Neural cell (in vitro differentiated cells): ENCODE measurements at regions not wholly inside any gene's neighbourhood (a gene's known extent, or its start where the extent isn't known, plus 50 kb on each side); places are given as distances from the start of the nearest gene placed in this dataset.

Experiments
- H2AFZ ChIP-seq: fragments of 200-600, 300-800 bp; sonication (generic), shearing (Covaris generic); 2 replicates; pipeline ENCODE4 v1.6.0; 2014; ENCODE audit warnings: low read depth, mild to moderate bottlenecking, antibody characterized with exemption, low read length, moderate library complexity
- H3F3A ChIP-seq: fragments of 200-600 bp; shearing (Covaris generic); 2 replicates; pipeline ENCODE4 v1.6.1; 2016; ENCODE audit warnings: mild to moderate bottlenecking, moderate library complexity, mixed read lengths, antibody characterized with exemption, low read length; ENCODE audit not compliant: insufficient read depth, poor library complexity, severe bottlenecking
- H3K27ac ChIP-seq: fragments of 200-600, 300-800 bp; sonication (generic), shearing (Covaris generic); 2 replicates; pipeline ENCODE4 v1.5.1; 2014; ENCODE audit warnings: mild to moderate bottlenecking, low read length, moderate library complexity
- H3K27me3 ChIP-seq: fragments of 300-800, 200-600 bp; sonication (generic), shearing (Covaris generic); 2 replicates; pipeline ENCODE4 v1.6.0; 2014; ENCODE audit warnings: mild to moderate bottlenecking, low read depth, low read length, moderate library complexity; ENCODE audit not compliant: insufficient read depth
- H3K36me3 ChIP-seq: fragments of 300-800, 200-600 bp; sonication (generic), shearing (Covaris generic); 2 replicates; pipeline ENCODE4 v1.5.1; 2014; ENCODE audit warnings: mild to moderate bottlenecking, antibody characterized with exemption, low read length, moderate library complexity; ENCODE audit not compliant: insufficient read depth
- H3K4me2 ChIP-seq: fragments of 300-800, 200-600 bp; sonication (generic), shearing (Covaris generic); 2 replicates; pipeline ENCODE4 v1.6.0; 2014; ENCODE audit warnings: mild to moderate bottlenecking, low read length
- H3K4me3 ChIP-seq: fragments of 300-800, 200-600 bp; sonication (generic), shearing (Covaris generic); 2 replicates; pipeline ENCODE4 v1.5.1; 2014; ENCODE audit warnings: mild to moderate bottlenecking, low read length, moderate library complexity
- H3K79me2 ChIP-seq: fragments of 200-600 bp; shearing (Covaris generic); replicated peaks from 2 replicates; pipeline ENCODE4 v1.6.0; 2014; ENCODE audit warnings: mild to moderate bottlenecking, low read length, moderate library complexity; ENCODE audit not compliant: insufficient read depth
- H3K9ac ChIP-seq: fragments of 300-800, 200-600 bp; sonication (generic), shearing (Covaris generic); 2 replicates; pipeline ENCODE4 v1.6.1; 2016; ENCODE audit warnings: mild to moderate bottlenecking, low read length, mixed read lengths
- H3K9me2 ChIP-seq: fragments of 200-600 bp; shearing (Covaris generic); 2 replicates; pipeline ENCODE4 v1.6.1; 2016; ENCODE audit warnings: mild to moderate bottlenecking, low read length, mixed read lengths; ENCODE audit not compliant: insufficient read depth
- H3K9me3 ChIP-seq: fragments of 200-600, 300-800 bp; sonication (generic), shearing (Covaris generic); 2 replicates; pipeline ENCODE4 v1.6.1; 2016; ENCODE audit warnings: mild to moderate bottlenecking, mixed run types, low read length, moderate library complexity, mixed read lengths
- H4K20me1 ChIP-seq: fragments of 200-600 bp; shearing (Covaris generic); 2 replicates; pipeline ENCODE4 v1.6.1; 2016; ENCODE audit warnings: mild to moderate bottlenecking, mixed run types; ENCODE audit not compliant: insufficient read depth
- CTCF ChIP-seq: fragments of 450-650 bp; IDR thresholded peaks from 2 replicates; pipeline ENCODE4 v1.5.1; 2014; ENCODE audit warnings: antibody characterized with exemption, mild to moderate bottlenecking, moderate library complexity; ENCODE audit not compliant: poor library complexity, severe bottlenecking
- EP300 ChIP-seq: fragments of 450-650 bp; conservative IDR thresholded peaks from 2 replicates; pipeline ENCODE4 v1.6.1; 2014; ENCODE audit warnings: antibody characterized with exemption, mild to moderate bottlenecking, moderate library complexity; ENCODE audit not compliant: poor library complexity, severe bottlenecking
- EZH2 ChIP-seq: fragments of 200-600, 300-800 bp; shearing (Covaris generic), sonication (generic); IDR thresholded peaks from 2 replicates; pipeline ENCODE4 v1.6.1; 2014; ENCODE audit warnings: antibody characterized with exemption, low read length, borderline replicate concordance, mild to moderate bottlenecking; ENCODE audit not compliant: insufficient read depth, poor library complexity, severe bottlenecking
- MXI1 ChIP-seq: fragments of 450-650 bp; conservative IDR thresholded peaks from 2 replicates; pipeline ENCODE4 v1.6.1; 2014; ENCODE audit warnings: antibody characterized with exemption, mild to moderate bottlenecking; ENCODE audit not compliant: poor library complexity, severe bottlenecking
- POLR2AphosphoS5 ChIP-seq: IDR thresholded peaks from 2 replicates; pipeline ENCODE4 v1.6.1; 2012
- RAD21 ChIP-seq: fragments of 450-650 bp; conservative IDR thresholded peaks from 2 replicates; pipeline ENCODE4 v1.6.1; 2014; ENCODE audit warnings: antibody characterized with exemption, mild to moderate bottlenecking, moderate library complexity
- REST ChIP-seq: IDR thresholded peaks from 2 replicates; pipeline ENCODE4 v1.6.1; 2012; ENCODE audit warnings: borderline replicate concordance
- SMC3 ChIP-seq: fragments of 450-650 bp; conservative IDR thresholded peaks from 2 replicates; pipeline ENCODE4 v1.6.1; 2014; ENCODE audit warnings: antibody characterized with exemption, mild to moderate bottlenecking, moderate library complexity; ENCODE audit not compliant: poor library complexity
- TAF1 ChIP-seq: IDR thresholded peaks from 2 replicates; pipeline ENCODE4 v1.6.1; 2012; ENCODE audit warnings: low read depth

DNA sequence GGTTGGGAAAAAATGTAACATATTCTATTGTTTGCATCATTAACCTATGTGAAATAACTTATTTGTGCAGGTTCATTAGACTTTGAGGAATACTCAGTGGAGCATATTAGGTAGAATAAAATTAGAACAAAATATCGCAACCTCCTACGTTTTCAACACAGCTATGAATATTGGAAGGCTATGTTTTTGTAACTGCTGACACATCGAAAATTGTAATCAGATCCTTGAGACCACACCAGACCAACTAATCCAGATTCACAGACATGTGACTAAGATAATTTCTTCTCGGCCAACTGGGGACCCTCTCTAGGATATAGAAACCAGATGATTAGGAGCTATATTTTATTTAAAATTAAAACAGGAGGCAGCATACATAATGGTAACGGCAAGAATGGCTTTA lies 77.5 kb upstream of the VWC2 start:
- Histone ChIP-seq H3K27ac (no peak overlapping the region), H3K79me2 (no peaks in the 10 kb centered on the region), H3K36me3 (no peaks in the 10 kb centered on the region), H3K4me3 (no peak overlapping the region), H3K9ac (no peak overlapping the region), H3K4me2 (no peak overlapping the region), H2AFZ (no peak overlapping the region), H3K9me2 (no peaks in the 10 kb centered on the region), H4K20me1 (no peaks in the 10 kb centered on the region), H3F3A (no peaks in the 10 kb centered on the region), H3K9me3 (no peaks in the 10 kb centered on the region), H3K27me3 (no peaks in the 10 kb centered on the region)
- TF ChIP-seq REST (no peak), CTCF (no peak), SMC3 (no peak), EP300 (no peak)

DNA sequence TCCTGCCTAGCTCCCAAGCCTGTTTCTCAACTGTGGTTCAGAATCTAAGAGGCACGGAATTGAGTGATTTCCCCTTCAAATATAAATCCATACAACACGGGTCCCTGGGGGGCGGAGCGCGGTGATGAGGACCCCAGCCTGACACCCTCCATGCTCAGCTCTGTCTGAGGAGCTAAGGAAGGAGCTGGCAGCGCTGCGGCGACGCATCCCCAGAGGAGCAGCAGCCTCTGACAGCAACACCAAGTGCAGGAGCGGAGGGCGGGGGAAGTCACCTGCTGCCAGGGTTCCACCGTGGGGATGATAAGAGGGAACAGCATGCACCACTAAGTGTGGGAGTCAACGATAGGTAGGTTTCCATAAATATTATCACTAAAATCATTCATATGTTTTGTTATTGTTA lies 72.6 kb upstream of the VWC2 start:
- H3K9me3 ChIP-seq, result no peaks in the 10 kb centered on the region
- TF ChIP-seq POLR2AphosphoS5, result no peak
- no peak for TF ChIP-seq MXI1
- no peak for TF ChIP-seq CTCF
- TF ChIP-seq SMC3, result no peak
- TF ChIP-seq EP300, result no peak
- no peak for TF ChIP-seq RAD21
- no peak for TF ChIP-seq EZH2
- no peak for TF ChIP-seq REST
- no peak for TF ChIP-seq TAF1
- no peaks in the 10 kb centered on the region for H3F3A ChIP-seq
- no peak overlapping the region for H3K27ac ChIP-seq
- H2AFZ ChIP-seq, result no peak overlapping the region
- no peak overlapping the region for H3K4me2 ChIP-seq
- H4K20me1 ChIP-seq, result no peaks in the 10 kb centered on the region
- no peak overlapping the region for H3K4me3 ChIP-seq
- no peak overlapping the region for H3K9ac ChIP-seq
- no peaks in the 10 kb centered on the region for H3K9me2 ChIP-seq
- H3K79me2 ChIP-seq, result no peaks in the 10 kb centered on the region
- no peaks in the 10 kb centered on the region for H3K27me3 ChIP-seq
- no peaks in the 10 kb centered on the region for H3K36me3 ChIP-seq
